Smooth muscle cell (in vitro differentiated cells): ENCODE measurements at regions not wholly inside any gene's neighbourhood (a gene's known extent, or its start where the extent isn't known, plus 50 kb on each side); places are given as distances from the start of the nearest gene placed in this dataset.

Experiments used
- DNase-seq: peaks from one replicate; lab custom pipeline; 2025; ENCODE audit not compliant: unreplicated experiment; lab: John Stamatoyannopoulos, UW
- H2AFZ ChIP-seq: fragments of 200-600 bp; sonication (generic); 2 replicates; pipeline ENCODE4 v1.6.0; 2016; ENCODE audit warnings: antibody characterized with exemption, low read depth, mild to moderate bottlenecking
- H3F3A ChIP-seq: fragments of 200-600 bp; sonication (generic); 2 replicates; pipeline ENCODE4 v1.6.0; 2017; ENCODE audit warnings: antibody characterized with exemption, low read depth
- H3K27ac ChIP-seq: fragments of 200-600 bp; sonication (generic); 2 replicates; pipeline ENCODE4 v1.5.1; 2016; ENCODE audit warnings: low read depth, mild to moderate bottlenecking
- H3K27me3 ChIP-seq: fragments of 200-600 bp; sonication (generic); 2 replicates; pipeline ENCODE4 v1.6.1; 2016; ENCODE audit warnings: low read depth, mild to moderate bottlenecking
- H3K36me3 ChIP-seq: fragments of 200-600 bp; sonication (generic); 2 replicates; pipeline ENCODE4 v1.5.1; 2016; ENCODE audit warnings: low read depth
- H3K4me1 ChIP-seq: fragments of 200-600 bp; sonication (generic); 2 replicates; pipeline ENCODE4 v1.5.1; 2016; ENCODE audit warnings: low read depth
- H3K4me2 ChIP-seq: fragments of 200-600 bp; sonication (generic); 2 replicates; pipeline ENCODE4 v1.6.0; 2016; ENCODE audit warnings: mild to moderate bottlenecking
- H3K4me3 ChIP-seq: fragments of 200-600 bp; sonication (generic); 2 replicates; pipeline ENCODE4 v1.5.1; 2016; ENCODE audit warnings: mild to moderate bottlenecking
- H3K79me2 ChIP-seq: fragments of 200-600 bp; sonication (generic); 2 replicates; pipeline ENCODE4 v1.6.0; 2016; ENCODE audit warnings: low read depth, mild to moderate bottlenecking
- H3K9ac ChIP-seq: fragments of 200-600 bp; sonication (generic); 2 replicates; pipeline ENCODE4 v1.6.0; 2016; ENCODE audit warnings: low read depth
- H3K9me3 ChIP-seq: fragments of 200-600 bp; sonication (generic); replicated peaks from 2 replicates; pipeline ENCODE4 v1.5.1; 2016; ENCODE audit warnings: low read depth
- H4K20me1 ChIP-seq: fragments of 200-600 bp; sonication (generic); 2 replicates; pipeline ENCODE4 v1.6.0; 2016; ENCODE audit warnings: low read depth
- WGBS: methylation state at CpG from one replicate; pipeline ENCODE4 v1.1.7; 2016; ENCODE audit warnings: low lambda C conversion rate; 5-methylcytosine and 5-hydroxymethylcytosine counted together
- TF ChIP-seq, protein P1 (sequence below): fragments of 200-600 bp; sonication (generic); IDR thresholded peaks from 2 replicates; pipeline ENCODE4 v1.5.1; 2017; ENCODE audit warnings: borderline replicate concordance, mild to moderate bottlenecking, antibody characterized with exemption; ENCODE audit not compliant: insufficient read depth, poor library complexity, severe bottlenecking

- Histone ChIP-seq H4K20me1 (no peaks in the 10 kb centered on the region), H3K27ac (no peak overlapping the region), H3K4me2 (no peak overlapping the region), H3F3A (no peaks in the 10 kb centered on the region), H3K79me2 (no peaks in the 10 kb centered on the region), H3K4me3 (no peak overlapping the region), H3K9ac (no peak overlapping the region), H3K9me3 (no peaks in the 10 kb centered on the region), H3K27me3 (no peaks in the 10 kb centered on the region), H2AFZ (no peak overlapping the region), H3K4me1 (no peaks in the 10 kb centered on the region), H3K36me3 (no peaks in the 10 kb centered on the region)
- DNase-seq: no peak
- whole genome bisulfite sequencing: 86% methylated on average over 1 of the region's 1 CpG
- TF ChIP-seq, protein P1, sequence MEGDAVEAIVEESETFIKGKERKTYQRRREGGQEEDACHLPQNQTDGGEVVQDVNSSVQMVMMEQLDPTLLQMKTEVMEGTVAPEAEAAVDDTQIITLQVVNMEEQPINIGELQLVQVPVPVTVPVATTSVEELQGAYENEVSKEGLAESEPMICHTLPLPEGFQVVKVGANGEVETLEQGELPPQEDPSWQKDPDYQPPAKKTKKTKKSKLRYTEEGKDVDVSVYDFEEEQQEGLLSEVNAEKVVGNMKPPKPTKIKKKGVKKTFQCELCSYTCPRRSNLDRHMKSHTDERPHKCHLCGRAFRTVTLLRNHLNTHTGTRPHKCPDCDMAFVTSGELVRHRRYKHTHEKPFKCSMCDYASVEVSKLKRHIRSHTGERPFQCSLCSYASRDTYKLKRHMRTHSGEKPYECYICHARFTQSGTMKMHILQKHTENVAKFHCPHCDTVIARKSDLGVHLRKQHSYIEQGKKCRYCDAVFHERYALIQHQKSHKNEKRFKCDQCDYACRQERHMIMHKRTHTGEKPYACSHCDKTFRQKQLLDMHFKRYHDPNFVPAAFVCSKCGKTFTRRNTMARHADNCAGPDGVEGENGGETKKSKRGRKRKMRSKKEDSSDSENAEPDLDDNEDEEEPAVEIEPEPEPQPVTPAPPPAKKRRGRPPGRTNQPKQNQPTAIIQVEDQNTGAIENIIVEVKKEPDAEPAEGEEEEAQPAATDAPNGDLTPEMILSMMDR: no peak
These were observed 262.7 kb upstream of the SLC10A2 start for GRCh38 chr13:103328899-103329298.

GRCh38 chr13:103326326-103326725, 260.1 kb upstream of the SLC10A2 start:
- Histone ChIP-seq H3K27me3 (no peaks in the 10 kb centered on the region), H2AFZ (no peak overlapping the region), H3K9ac (no peak overlapping the region), H3K27ac (no peak overlapping the region), H3F3A (no peaks in the 10 kb centered on the region), H3K79me2 (no peaks in the 10 kb centered on the region), H3K4me1 (no peaks in the 10 kb centered on the region), H3K36me3 (no peaks in the 10 kb centered on the region), H3K4me2 (no peak overlapping the region), H3K9me3 (no peaks in the 10 kb centered on the region), H4K20me1 (no peaks in the 10 kb centered on the region), H3K4me3 (no peak overlapping the region)
- WGBS: 79% methylated on average over 2 of the region's 2 CpGs
- TF ChIP-seq, protein P1: no peak
- DNase-seq: no peak

GRCh38 chr13:103325672-103326071, 259.5 kb upstream of the SLC10A2 start:
- Histone ChIP-seq H3K4me3 (no peak overlapping the region), H3K27ac (no peak overlapping the region), H3K4me1 (no peaks in the 10 kb centered on the region), H3K9me3 (no peaks in the 10 kb centered on the region), H4K20me1 (no peaks in the 10 kb centered on the region), H2AFZ (no peak overlapping the region), H3K27me3 (no peaks in the 10 kb centered on the region), H3F3A (no peaks in the 10 kb centered on the region), H3K4me2 (no peak overlapping the region), H3K79me2 (no peaks in the 10 kb centered on the region), H3K36me3 (no peaks in the 10 kb centered on the region), H3K9ac (no peak overlapping the region)
- DNase-seq: no peak
- TF ChIP-seq, protein P1: no peak
- 61% methylated on average over 2 of the region's 2 CpGs for WGBS

- 30% methylated on average over 2 of the region's 2 CpGs for WGBS
- no peaks in the 10 kb centered on the region for H4K20me1 ChIP-seq
- no peak overlapping the region for H2AFZ ChIP-seq
- no peak overlapping the region for H3K27ac ChIP-seq
- H3K9me3 ChIP-seq: no peaks in the 10 kb centered on the region
- no peaks in the 10 kb centered on the region for H3K79me2 ChIP-seq
- H3K4me3 ChIP-seq: no peak overlapping the region
- H3K27me3 ChIP-seq: no peaks in the 10 kb centered on the region
- no peak for DNase-seq
- no peak overlapping the region for H3K4me2 ChIP-seq
- no peaks in the 10 kb centered on the region for H3K36me3 ChIP-seq
- H3K4me1 ChIP-seq: no peaks in the 10 kb centered on the region
- TF ChIP-seq, protein P1: no peak
- H3K9ac ChIP-seq: no peak overlapping the region
- no peaks in the 10 kb centered on the region for H3F3A ChIP-seq
These were observed 258.4 kb upstream of the SLC10A2 start for GRCh38 chr13:103324641-103325040.
